ENCODE measurements at regions not wholly inside any gene's neighbourhood (a gene's known extent, or its start where the extent isn't known, plus 50 kb on each side); places are given as distances from the start of the nearest gene placed in this dataset.

GRCh38 chr7:157482517-157483087 lies 145.8 kb downstream of the DNAJB6 start:
- H2BK12ac ChIP-seq (ENCODE audit: insufficient read length, low read depth, low read length), result no peak overlapping the region
- no peak for DNase-seq
- Mint-ChIP-seq H3K4me1 (no peaks in the 10 kb centered on the region), H3K9me3 (peaks cover 0 to 2% of the 10 kb centered on the region in 2 experiments; a peak in 2 of 5 replicates), H3K36me3 (ENCODE audit: insufficient read depth in 1 of 3, low read depth in 3 of 3) (no peaks in the 10 kb centered on the region), H3K27ac (no peak overlapping the region), H3K4me3 (no peak overlapping the region), H3K27me3 (ENCODE audit: low read depth) (peaks cover 61% of the 10 kb centered on the region)
- H3K9me3 ChIP-seq (ENCODE audit: control insufficient read depth, low read depth, low read length), result no peaks in the 10 kb centered on the region
- H3K23ac ChIP-seq (ENCODE audit: insufficient read length, low read depth, low read length), result no peak overlapping the region
- no peaks in the 10 kb centered on the region for H3K27me3 ChIP-seq (ENCODE audit: insufficient read depth, low read length)
- H3K79me1 ChIP-seq (ENCODE audit: insufficient read depth, low read depth, low read length, poor library complexity, severe bottlenecking), result no peaks in the 10 kb centered on the region
- no peak overlapping the region for H4K5ac ChIP-seq (ENCODE audit: insufficient read length, low read depth, low read length)
- no peak overlapping the region for H4K91ac ChIP-seq (ENCODE audit: insufficient read length, low read depth, low read length)
- H3K18ac ChIP-seq (ENCODE audit: insufficient read length, low read depth, low read length), result no peak overlapping the region
- no peak overlapping the region for H3K4ac ChIP-seq (ENCODE audit: low read depth, low read length)
- no peak overlapping the region for H2BK15ac ChIP-seq (ENCODE audit: low read depth, low read length)
- H3K56ac ChIP-seq (ENCODE audit: insufficient read length, low read depth, low read length), result no peak overlapping the region
- no CpG with 5 or more reads among the region's 7 CpGs for WGBS (ENCODE audit: extremely low coverage, insufficient read length, low lambda C conversion rate)
- no peaks in the 10 kb centered on the region for H3K23me2 ChIP-seq (ENCODE audit: insufficient read length, low read depth, low read length, poor library complexity, severe bottlenecking)
- H4K8ac ChIP-seq (replicated peaks; ENCODE audit: insufficient read length, low read depth, low read length), result no peak overlapping the region
- H2BK5ac ChIP-seq (ENCODE audit: insufficient read length, low read length), result no peak overlapping the region
- H3K27ac ChIP-seq (ENCODE audit: insufficient read length, low read depth, low read length), result no peak overlapping the region
- no peak overlapping the region for H2BK120ac ChIP-seq (ENCODE audit: low read depth, low read length, poor library complexity, severe bottlenecking)
- no peak overlapping the region for H3T11ph ChIP-seq (ENCODE audit: low read length)
- TF ChIP-seq CTCF (conservative IDR thresholded peaks at IDR 0.05), result no peak
- no peak overlapping the region for H3K9ac ChIP-seq (ENCODE audit: extremely low read depth, insufficient read length, low read length)
- no peaks in the 10 kb centered on the region for H4K20me1 ChIP-seq (ENCODE audit: control insufficient read depth, insufficient read depth, insufficient read length)
- H3K4me2 ChIP-seq (ENCODE audit: insufficient read depth, insufficient read length, low read length), result no peak overlapping the region
- no peak overlapping the region for H2AFZ ChIP-seq (ENCODE audit: low read length)
- no peaks in the 10 kb centered on the region for H3K79me2 ChIP-seq (ENCODE audit: insufficient read depth, low read length)
- H2AK5ac ChIP-seq (ENCODE audit: insufficient read length, low read length), result no peak overlapping the region
- H3K14ac ChIP-seq (ENCODE audit: insufficient read depth, low read length), result no peak overlapping the region
- H3K4me1 ChIP-seq (ENCODE audit: insufficient read depth, low read length), result no peaks in the 10 kb centered on the region
- no peak overlapping the region for H2BK20ac ChIP-seq (ENCODE audit: low read depth, low read length, poor library complexity, severe bottlenecking)

Measured in H9 (cell line).